ENCODE measurements at regions not wholly inside any gene's neighbourhood (a gene's known extent, or its start where the extent isn't known, plus 50 kb on each side); places are given as distances from the start of the nearest gene placed in this dataset.

DNA sequence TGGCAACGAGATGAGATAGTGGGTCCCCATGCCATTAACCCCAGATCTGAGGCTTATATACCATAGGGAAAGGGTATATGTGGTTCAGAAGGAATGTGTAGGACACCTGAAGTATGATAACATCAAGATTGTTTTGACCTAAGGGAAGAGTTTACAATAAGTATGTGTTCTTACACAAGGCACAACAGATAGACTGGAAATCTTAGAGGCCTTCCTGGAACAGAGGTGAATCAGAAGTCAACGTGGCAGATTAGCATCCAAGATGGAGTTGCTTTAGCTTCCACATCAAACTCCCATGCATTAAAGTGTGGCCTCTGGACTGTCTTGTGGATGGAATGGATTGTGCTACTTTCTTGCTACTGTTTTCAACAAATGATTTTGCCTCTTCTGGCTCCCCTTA lies 116.6 kb upstream of the NT5C1B start:
- DNase-seq (no peak), ATAC-seq (replicated peaks) (no peak)
- no peak overlapping the region for H3K4me3 Mint-ChIP-seq
- H3K9me3 Mint-ChIP-seq, result no peaks in the 10 kb centered on the region
- no peaks in the 10 kb centered on the region for H3K27me3 Mint-ChIP-seq
- H3K36me3 Mint-ChIP-seq, result no peaks in the 10 kb centered on the region
- no peaks in the 10 kb centered on the region for H3K4me1 Mint-ChIP-seq
- no peak overlapping the region for H3K27ac Mint-ChIP-seq

DNA sequence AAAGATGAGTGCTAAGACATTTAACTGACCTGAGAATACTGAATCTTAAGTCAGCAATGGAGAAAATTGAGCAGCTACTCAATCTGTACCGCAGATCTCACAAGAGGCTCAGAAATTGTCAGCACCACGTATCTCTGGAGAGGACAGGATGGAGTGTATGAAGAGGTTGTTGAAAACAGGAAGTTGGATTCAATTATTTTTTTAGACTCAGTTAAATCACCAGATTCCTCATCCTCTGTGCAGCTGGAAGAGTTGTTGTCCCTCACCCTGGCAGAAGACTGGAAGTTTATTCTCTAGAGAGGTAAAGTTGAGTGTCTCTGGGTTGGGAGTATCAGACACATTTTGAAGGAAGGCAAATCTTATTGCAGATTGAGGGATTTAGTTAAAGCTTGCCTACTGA lies 114.9 kb upstream of the NT5C1B start:
- H3K4me1 Mint-ChIP-seq, result no peaks in the 10 kb centered on the region
- DNase-seq (no peak), ATAC-seq (replicated peaks) (no peak)
- H3K27ac Mint-ChIP-seq, result no peak overlapping the region
- H3K4me3 Mint-ChIP-seq, result no peak overlapping the region
- H3K9me3 Mint-ChIP-seq, result no peaks in the 10 kb centered on the region
- no peaks in the 10 kb centered on the region for H3K36me3 Mint-ChIP-seq
- H3K27me3 Mint-ChIP-seq, result no peaks in the 10 kb centered on the region

DNA sequence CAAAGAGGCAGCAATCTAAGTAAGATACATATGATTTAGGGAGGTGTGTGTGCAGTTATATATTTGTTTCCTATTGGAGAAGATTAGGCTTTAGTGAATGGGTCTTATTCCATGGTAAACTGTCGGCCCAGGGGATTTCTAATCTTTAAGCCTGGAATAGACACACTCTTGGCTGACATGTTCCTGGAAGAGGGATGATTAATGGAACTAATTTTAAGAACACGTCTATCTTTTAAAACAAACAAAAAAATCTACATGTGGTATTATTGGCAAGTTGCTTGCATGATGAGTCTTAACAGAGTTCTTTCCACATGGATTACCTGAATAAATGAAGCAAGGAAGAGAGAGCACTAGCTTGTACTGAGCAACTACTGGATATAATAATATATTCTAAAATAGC lies 114.2 kb upstream of the NT5C1B start:
- ATAC-seq (replicated peaks) (no peak), DNase-seq (no peak)
- Mint-ChIP-seq H3K36me3 (no peaks in the 10 kb centered on the region), H3K4me3 (no peak overlapping the region), H3K9me3 (no peaks in the 10 kb centered on the region), H3K27ac (no peak overlapping the region), H3K27me3 (no peaks in the 10 kb centered on the region), H3K4me1 (no peaks in the 10 kb centered on the region)

DNA sequence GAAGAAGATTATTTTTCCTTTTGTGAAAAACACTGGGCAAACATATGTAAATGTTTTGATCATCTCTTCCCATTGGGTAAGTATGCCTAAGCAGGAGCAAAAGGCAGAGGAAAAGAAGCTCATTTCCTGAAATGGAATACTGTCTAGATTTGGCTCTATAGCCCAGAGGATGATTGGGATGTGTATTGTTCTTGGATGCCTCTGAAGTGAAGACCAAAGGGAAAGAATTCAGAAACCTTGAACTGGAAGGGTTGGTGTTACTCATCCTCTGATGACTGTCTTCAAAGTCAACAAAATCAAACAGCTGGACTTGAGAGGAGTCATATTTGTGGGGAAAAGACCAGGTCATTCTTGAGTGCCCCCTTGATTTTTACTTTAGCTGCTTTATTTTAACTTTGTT lies 112.6 kb upstream of the NT5C1B start:
- Mint-ChIP-seq H3K27me3 (no peaks in the 10 kb centered on the region), H3K4me1 (no peaks in the 10 kb centered on the region), H3K27ac (no peak overlapping the region), H3K9me3 (no peaks in the 10 kb centered on the region), H3K4me3 (no peak overlapping the region), H3K36me3 (peaks cover 0 to 3% of the 10 kb centered on the region in 2 donors)
- ATAC-seq (replicated peaks) (no peak), DNase-seq (no peak)

DNA sequence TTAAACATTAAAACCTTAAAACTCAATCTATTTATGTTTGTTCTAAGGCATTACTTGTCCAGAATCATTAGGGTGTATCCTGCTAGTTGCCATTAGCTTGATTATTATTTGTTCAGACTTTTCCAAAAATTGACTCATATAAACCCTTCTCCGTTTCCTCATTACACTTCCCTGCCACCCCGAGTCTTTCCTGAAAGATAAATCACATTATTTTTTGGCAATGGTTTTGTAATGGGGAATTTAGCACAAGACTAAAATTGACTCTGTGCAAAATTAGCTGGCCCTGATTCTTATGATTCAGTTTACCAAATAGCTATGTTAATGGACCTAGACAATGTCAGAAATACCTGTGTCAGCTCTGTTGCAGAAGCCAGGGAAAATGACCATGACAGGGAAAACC lies 112.2 kb upstream of the NT5C1B start:
- H3K27ac Mint-ChIP-seq, result no peak overlapping the region
- no peak for DNase-seq
- H3K4me3 Mint-ChIP-seq, result no peak overlapping the region
- peaks cover 1 to 4% of the 10 kb centered on the region in 2 donors for H3K9me3 Mint-ChIP-seq
- ATAC-seq (replicated peaks), result no peak
- H3K36me3 Mint-ChIP-seq, result peaks cover 0 to 4% of the 10 kb centered on the region in 2 donors
- H3K27me3 Mint-ChIP-seq, result no peaks in the 10 kb centered on the region
- no peaks in the 10 kb centered on the region for H3K4me1 Mint-ChIP-seq

DNA sequence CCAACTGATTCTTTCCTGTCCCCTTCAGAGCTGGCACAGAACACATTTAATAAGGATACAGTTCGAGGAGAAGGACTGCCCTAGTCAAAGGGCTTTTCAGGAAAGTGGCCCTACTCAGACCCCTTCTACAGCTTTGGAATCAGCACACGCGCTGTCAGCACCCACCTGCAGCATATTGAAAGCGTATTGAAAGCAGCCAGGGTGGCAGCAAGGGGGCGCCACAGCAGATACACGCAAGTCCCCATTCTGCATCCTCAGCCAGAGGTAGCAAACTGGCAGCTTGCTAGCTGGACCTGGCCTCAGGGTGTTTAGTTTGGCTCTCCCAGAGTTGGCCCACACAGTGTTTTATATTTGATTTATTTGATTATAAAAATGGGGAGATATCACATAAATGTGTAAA lies 101.0 kb upstream of the NT5C1B start:
- Mint-ChIP-seq H3K27me3 (no peaks in the 10 kb centered on the region), H3K4me1 (no peaks in the 10 kb centered on the region)

DNA sequence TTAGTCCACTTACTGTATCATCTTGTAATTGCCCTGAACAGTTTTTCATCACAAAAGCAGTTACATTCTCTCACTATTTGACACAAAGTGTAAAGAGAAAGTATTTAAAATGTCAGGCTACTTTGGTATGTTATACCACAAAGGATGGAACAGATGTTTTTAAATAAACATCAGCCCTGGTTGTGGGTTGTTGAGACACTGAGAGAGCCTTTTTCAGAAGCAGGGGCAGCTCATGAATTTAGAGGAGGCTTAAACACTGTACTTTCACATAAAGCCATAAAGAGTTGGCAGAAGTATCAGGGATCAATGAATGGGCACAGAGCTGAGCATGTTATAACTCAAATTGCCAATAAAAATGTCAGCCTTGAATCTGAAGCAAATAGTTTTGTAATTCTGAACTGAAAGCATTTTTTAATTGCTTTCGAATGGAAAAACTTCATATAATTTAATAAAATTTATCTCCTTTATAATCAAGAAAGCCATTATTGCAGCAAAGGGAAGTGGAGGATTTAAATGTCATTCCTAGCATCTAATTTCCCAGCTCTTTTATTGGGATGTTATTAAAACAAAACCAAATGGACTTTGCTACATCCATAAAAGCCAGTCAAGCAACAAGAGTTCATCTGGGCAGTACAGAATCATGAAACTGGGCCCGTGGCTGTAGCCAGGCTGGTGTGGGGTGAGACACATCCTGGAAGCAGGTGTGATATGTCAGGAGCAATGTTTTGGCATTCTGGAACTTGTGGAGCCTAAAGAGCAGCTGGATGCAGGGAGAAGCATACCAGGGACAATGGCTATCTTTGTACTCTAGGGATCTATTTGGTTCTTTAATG lies 95.1 kb upstream of the NT5C1B start:
- DNase-seq (no peak), ATAC-seq (replicated peaks) (no peak)
- Mint-ChIP-seq H3K27me3 (no peaks in the 10 kb centered on the region), H3K4me1 (no peaks in the 10 kb centered on the region), H3K4me3 (no peak overlapping the region), H3K27ac (no peak overlapping the region), H3K9me3 (no peaks in the 10 kb centered on the region), H3K36me3 (no peaks in the 10 kb centered on the region)

More for the DNA sequence above, 101.0 kb upstream of the NT5C1B start:
- no peaks in the 10 kb centered on the region for H3K9me3 Mint-ChIP-seq
- ATAC-seq (replicated peaks) (no peak), DNase-seq (no peak)
- peaks cover 0 to 3% of the 10 kb centered on the region in 2 donors for H3K36me3 Mint-ChIP-seq
- H3K27ac Mint-ChIP-seq, result no peak overlapping the region
- H3K4me3 Mint-ChIP-seq, result no peak overlapping the region

DNA sequence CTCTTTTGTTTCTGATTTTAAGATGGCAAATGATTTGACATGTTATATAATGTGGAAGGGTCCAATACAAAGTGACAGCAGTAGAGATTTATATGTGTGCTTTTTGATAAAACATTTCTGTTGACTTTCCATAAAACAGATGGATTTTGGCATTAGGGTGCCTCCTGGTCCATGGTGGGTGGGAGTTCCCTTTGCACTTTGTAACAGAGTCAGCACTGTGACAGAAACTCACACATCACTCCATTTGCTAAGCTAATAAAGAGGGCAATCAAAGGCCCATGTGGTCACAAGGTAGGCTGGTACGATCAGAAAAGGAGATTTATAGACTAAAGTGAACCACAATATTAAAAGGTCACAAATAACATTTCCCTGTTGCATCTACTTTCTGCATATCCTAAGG lies 93.3 kb upstream of the NT5C1B start:
- H3K36me3 Mint-ChIP-seq, result no peaks in the 10 kb centered on the region
- H3K9me3 Mint-ChIP-seq, result no peaks in the 10 kb centered on the region
- no peaks in the 10 kb centered on the region for H3K27me3 Mint-ChIP-seq
- no peak overlapping the region for H3K27ac Mint-ChIP-seq
- DNase-seq (no peak), ATAC-seq (replicated peaks) (no peak)
- no peaks in the 10 kb centered on the region for H3K4me1 Mint-ChIP-seq
- no peak overlapping the region for H3K4me3 Mint-ChIP-seq

DNA sequence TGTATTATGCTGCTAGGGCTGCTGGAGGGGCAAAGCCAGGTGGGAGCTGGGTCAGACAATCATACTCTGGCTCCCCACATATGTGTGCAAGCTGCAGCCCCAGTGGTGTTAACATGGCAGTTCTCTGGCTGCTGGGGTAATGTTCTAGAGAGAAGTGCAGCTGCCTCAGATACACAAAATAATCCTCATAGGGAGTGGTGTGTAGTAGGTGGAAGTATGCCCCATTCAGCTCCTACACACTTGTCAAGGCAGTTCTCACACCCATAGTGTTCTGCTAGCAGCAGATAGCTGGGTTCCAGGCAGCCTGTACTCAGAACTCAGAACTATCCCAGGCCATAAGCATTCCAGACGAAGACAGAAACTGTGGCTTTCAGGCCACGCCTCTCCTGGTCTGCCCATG lies 87.9 kb upstream of the NT5C1B start:
- ATAC-seq (replicated peaks) (no peak), DNase-seq (no peak)
- Mint-ChIP-seq H3K9me3 (peaks cover 15 to 16% of the 10 kb centered on the region in 2 donors), H3K4me3 (no peak overlapping the region), H3K4me1 (no peaks in the 10 kb centered on the region), H3K36me3 (peaks cover 5 to 18% of the 10 kb centered on the region in 2 donors), H3K27ac (no peak overlapping the region), H3K27me3 (no peaks in the 10 kb centered on the region)

DNA sequence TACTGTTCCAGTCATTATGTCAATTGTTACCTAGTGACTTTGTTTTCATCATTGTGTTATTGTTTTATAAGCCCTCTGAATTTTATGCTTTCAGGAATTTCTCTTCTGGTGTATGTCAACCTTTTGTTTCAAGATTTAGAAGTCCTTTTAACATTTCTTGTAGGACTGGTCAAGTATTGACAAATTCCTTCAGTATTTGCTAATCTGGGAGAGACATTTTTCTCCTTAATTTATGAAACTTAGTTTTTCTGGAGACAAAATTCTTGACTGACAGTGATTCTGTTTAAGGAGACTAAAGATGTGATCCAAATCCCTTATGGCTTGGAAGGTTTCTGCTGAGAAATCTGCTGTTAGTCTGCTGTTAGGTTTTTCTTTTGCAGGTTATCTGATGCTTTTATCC lies 84.9 kb upstream of the NT5C1B start:
- H3K4me1 Mint-ChIP-seq, result no peaks in the 10 kb centered on the region
- no peak for DNase-seq
- no peak overlapping the region for H3K27ac Mint-ChIP-seq
- H3K36me3 Mint-ChIP-seq, result peaks cover 10 to 28% of the 10 kb centered on the region in 2 donors
- H3K9me3 Mint-ChIP-seq, result peaks cover 16 to 21% of the 10 kb centered on the region in 2 donors
- no peak overlapping the region for H3K4me3 Mint-ChIP-seq
- ATAC-seq (replicated peaks), result no peak
- H3K27me3 Mint-ChIP-seq, result no peaks in the 10 kb centered on the region

DNA sequence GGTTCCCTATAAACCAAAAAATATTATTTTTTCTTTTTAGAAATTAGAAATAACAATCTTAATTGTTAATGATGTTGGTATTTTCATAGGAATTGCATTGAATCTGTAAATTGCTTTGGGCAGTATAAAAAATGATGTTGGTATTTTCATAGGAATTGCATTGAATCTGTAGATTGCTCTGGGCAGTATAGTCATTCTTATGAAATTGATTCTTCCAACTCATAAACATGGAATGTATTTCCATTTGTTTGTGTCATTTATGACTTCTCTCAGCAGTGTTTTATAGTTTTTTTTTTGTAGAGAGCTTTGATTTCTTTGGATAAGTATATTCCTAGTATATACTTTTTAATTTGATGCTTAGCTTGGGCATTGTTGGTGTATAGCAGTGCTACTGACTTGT lies 82.0 kb upstream of the NT5C1B start:
- Mint-ChIP-seq H3K4me1 (no peaks in the 10 kb centered on the region), H3K36me3 (peaks cover 12 to 32% of the 10 kb centered on the region in 2 donors)
- no peak for ATAC-seq (replicated peaks)

DNA sequence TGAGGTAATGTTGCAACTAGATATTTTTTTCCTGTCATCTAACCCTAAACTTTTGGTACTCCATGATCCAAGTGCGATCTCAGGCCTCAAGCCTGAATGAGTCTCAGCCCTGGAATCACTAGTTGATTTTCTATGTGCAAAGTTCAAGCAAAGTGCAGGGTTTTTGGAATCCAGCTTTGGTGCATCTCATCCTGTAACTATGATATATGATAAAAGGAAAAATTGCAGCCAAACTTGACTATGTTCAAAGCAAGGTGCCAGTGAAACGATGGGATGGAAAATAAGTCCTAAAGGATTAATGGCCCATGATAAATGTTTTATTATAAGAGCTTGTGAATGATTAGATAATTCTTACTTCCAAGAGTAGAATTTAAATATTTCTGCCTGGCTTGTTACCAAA lies 78.9 kb upstream of the NT5C1B start:
- no peak overlapping the region for H3K27ac Mint-ChIP-seq
- no peaks in the 10 kb centered on the region for H3K4me1 Mint-ChIP-seq
- ATAC-seq (replicated peaks) (no peak), DNase-seq (no peak)
- no peak overlapping the region for H3K4me3 Mint-ChIP-seq
- peaks cover 7 to 11% of the 10 kb centered on the region in 2 donors for H3K9me3 Mint-ChIP-seq
- peaks cover 8 to 17% of the 10 kb centered on the region in 2 donors for H3K36me3 Mint-ChIP-seq
- no peaks in the 10 kb centered on the region for H3K27me3 Mint-ChIP-seq

More for the DNA sequence above, 82.0 kb upstream of the NT5C1B start:
- no peaks in the 10 kb centered on the region for H3K27me3 Mint-ChIP-seq
- H3K4me3 Mint-ChIP-seq, result no peak overlapping the region
- peaks cover 19 to 21% of the 10 kb centered on the region in 2 donors for H3K9me3 Mint-ChIP-seq
- DNase-seq, result no peak
- H3K27ac Mint-ChIP-seq, result no peak overlapping the region

DNA sequence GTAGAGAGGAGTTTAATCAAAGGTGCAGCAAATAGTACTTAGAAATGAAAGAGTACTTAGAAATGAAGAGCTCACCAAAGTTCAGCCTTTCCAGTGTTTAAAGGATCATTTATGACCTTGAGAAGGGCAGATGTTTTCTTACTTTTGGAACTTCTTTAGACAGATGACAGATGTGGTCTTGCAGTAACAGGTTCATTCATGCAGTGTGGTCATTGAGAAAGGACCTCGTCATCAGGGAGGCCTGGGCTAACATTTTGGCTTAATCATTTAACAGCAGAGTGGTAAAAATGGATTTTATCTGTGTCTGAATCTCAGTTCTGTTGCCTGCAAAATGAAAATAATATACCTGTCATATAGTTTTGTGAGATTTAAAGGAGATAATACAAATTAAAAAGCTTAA lies 75.1 kb upstream of the NT5C1B start:
- ATAC-seq (replicated peaks) (no peak), DNase-seq (no peak)
- H3K9me3 Mint-ChIP-seq, result peaks cover 2 to 3% of the 10 kb centered on the region in 2 donors
- no peaks in the 10 kb centered on the region for H3K27me3 Mint-ChIP-seq
- no peaks in the 10 kb centered on the region for H3K4me1 Mint-ChIP-seq
- H3K36me3 Mint-ChIP-seq, result peaks cover 2 to 4% of the 10 kb centered on the region in 2 donors
- no peak overlapping the region for H3K27ac Mint-ChIP-seq
- H3K4me3 Mint-ChIP-seq, result no peak overlapping the region

DNA sequence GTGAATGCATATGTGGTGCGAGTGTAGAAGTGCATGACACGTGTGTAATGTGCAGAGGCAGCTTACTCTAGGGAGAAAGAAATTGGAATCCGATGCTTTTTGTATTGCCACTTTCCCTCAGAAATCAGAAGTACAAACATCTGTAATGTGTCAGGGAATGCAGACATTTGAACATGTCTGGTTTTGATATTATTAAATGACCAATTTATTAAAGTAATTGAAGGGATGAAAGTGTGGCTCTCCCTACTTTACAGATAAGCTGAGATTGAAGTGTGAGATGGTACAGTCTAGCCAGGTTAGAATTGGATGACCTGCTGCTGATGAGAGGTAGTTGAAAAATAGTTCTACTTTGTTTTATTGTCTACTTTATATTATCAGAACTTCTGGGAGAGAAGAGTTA lies 74.5 kb upstream of the NT5C1B start:
- H3K4me3 Mint-ChIP-seq, result no peak overlapping the region
- no peaks in the 10 kb centered on the region for H3K27me3 Mint-ChIP-seq
- peaks cover 2 to 4% of the 10 kb centered on the region in 2 donors for H3K36me3 Mint-ChIP-seq
- no peak overlapping the region for H3K27ac Mint-ChIP-seq
- peaks cover 2 to 3% of the 10 kb centered on the region in 2 donors for H3K9me3 Mint-ChIP-seq
- no peaks in the 10 kb centered on the region for H3K4me1 Mint-ChIP-seq
- DNase-seq (no peak), ATAC-seq (replicated peaks) (no peak)

DNA sequence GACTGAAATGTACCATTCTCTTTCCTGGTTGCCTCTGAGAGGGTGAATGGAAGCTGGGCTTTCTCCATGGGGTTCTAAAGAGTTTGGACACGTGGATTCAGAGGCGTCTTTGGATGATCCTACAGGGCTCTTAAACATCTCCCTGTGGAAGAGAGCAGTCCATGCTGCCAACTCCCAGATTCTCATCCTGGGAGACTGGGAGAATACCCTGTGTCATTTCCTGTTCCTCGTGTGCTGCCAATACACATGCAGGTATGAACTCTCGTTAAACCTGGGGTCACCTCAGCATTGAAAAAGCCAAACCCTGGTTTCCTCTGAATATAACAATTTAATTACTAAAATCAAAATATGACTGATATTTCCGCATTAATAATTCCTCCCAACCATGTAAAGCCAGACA lies 73.3 kb upstream of the NT5C1B start:
- DNase-seq (no peak), ATAC-seq (replicated peaks) (no peak)
- H3K27me3 Mint-ChIP-seq, result no peaks in the 10 kb centered on the region
- peaks cover 0 to 2% of the 10 kb centered on the region in 2 donors for H3K9me3 Mint-ChIP-seq
- H3K27ac Mint-ChIP-seq, result no peak overlapping the region
- H3K36me3 Mint-ChIP-seq, result peaks cover 0 to 2% of the 10 kb centered on the region in 2 donors
- no peak overlapping the region for H3K4me3 Mint-ChIP-seq
- H3K4me1 Mint-ChIP-seq, result no peaks in the 10 kb centered on the region
